ENCODE measurements at regions not wholly inside any gene's neighbourhood (a gene's known extent, or its start where the extent isn't known, plus 50 kb on each side); places are given as distances from the start of the nearest gene placed in this dataset.

DNA sequence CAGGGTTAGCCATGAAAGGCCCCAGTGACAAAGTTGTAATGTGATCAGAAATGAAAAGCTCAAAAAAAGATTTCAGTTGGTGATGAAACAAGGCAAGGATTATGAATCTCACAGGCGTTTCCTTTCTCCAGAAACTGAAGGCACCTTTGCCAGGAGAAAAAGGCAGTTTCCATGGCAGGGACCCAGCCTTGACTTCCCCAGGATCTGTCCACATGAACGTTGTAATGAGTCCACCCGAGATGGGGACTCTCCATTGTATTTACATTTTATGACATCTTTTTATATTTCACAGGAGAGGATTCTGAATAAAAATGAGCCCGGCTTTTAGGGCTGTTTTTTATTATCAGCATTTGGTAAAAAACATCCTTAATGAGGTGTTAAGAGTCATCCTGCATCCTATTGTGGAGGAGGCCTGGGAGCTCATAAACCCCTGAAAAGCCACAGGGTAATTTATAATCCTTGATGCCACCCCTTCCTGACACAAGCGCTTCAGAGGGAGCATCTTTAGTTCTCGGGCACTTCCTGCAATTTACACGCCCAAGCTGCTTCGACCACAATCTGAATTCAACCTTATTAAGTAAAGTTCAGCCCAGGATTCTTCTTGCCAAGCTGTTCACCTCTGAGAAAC is 74.1 kb upstream of the SALL4 start:
- DNase-seq (ENCODE audit: low spot score), result no peak

DNA sequence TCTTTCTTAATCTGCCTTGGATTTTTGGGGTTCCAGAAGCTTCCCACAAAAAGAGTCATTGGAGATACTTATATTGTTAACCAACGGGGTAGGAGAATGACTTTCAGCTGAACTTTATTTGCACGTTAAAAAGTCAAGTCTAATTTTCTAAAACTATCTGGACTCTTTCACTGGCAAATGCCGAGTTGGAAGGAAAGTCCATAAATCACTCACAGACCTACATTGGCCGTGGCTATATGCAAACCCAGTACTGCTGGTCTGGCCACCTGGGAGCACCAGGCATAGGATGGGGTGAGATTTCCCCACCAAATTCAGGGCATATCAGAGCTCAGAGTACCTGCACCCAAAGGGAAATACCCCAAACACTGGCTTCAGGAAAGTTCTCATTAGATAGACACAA is 71.3 kb upstream of the SALL4 start:
- DNase-seq (ENCODE audit: low spot score), result no peak

DNA sequence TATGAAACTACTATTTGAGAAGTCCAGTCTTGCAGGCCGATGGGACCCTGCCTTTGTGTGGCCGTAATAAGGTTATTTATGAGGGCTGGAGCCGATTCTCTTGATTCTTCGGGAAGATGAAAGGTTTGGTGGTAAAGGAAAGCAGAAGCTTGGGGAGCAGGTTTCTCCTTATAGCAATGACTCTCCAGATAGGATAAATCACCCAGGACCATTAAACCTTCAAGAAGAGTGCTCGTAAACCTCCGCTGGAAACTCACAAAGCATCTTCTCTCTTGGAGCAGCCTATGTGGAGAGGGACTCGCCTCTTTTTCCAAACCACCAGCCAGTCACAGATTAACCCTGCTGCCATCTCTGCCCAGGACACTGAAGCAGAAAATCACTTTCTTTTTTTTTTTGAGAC is 69.6 kb upstream of the SALL4 start:
- no peak for DNase-seq (ENCODE audit: low spot score)

DNA sequence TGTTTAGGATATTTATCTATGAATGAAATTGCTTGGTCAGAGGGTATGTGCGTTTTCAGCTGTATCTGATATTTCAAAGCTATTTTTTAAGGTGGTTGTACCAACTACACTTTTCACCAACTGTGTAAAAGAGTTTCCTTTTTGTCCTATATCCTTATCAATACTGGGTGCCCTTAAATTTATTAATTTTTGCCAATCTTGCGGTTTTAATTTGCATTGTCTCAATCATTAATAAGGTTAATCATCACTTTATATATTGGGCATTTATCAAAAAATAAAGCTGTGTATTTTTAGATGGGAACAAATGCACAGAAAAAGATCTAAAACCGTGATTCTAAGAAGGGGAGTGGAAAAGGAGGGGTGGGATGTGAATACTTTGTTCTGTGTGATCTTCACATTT is 66.7 kb upstream of the SALL4 start:
- no peak for DNase-seq (ENCODE audit: low spot score)

DNA sequence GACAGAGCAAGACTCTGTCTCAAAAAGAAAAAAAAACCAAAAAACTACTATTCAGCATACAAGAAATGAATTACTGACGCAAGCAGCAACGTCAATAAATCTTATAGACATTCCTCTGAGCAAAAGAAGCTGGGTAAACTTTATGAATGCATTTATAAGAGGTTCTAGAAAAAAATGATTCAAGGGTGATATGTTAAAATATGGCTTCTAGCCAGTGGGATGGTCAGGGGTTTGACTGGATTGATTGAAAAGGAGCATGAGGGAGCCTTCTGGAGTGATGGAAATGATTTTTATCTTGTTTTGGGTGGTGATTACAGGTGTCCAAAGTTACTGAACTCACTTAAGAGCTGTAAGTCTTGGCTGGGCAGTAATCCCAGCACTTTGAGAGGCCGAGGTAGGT is 64.9 kb upstream of the SALL4 start:
- DNase-seq (ENCODE audit: low spot score), result no peak

DNA sequence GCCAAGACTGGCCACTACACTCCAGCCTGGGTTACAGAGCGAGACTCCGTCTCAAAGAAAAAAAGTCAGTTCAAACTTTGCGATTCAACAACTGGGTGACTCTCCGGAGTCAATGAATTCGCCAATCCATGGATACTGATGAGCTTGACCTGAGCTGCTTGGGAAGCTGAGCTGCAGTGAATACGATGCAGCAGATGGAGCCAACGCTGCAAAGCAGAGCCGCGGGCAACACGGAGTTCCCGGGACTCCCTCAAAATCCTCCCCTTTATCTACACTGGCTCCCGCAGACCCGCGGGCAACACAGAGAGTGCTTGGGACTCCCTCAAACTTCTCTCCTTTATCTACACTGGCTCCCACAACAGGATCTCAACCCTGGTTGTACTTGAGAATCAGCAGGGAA is 62.6 kb upstream of the SALL4 start:
- no peak for DNase-seq (ENCODE audit: low spot score)

DNA sequence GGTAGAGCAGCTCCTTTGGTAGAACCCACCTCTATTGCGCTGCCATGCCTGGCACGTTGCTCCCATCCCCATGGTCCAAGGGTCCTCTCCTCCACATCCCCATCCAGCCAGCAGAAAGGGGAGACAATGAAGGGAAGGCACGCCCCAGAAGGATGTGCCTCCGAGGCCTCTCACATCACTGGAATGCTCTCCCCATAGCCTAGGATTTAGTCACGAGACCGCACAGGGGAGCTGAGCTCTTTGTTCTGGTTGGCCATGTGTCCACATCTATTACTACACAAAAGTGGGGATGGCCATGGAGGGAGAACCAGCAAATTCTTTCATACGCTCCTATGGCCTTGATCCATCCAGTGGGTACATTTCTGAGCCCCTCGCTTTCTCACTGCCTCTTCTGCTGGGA is 60.5 kb upstream of the SALL4 start:
- no peak for DNase-seq (ENCODE audit: low spot score)

DNA sequence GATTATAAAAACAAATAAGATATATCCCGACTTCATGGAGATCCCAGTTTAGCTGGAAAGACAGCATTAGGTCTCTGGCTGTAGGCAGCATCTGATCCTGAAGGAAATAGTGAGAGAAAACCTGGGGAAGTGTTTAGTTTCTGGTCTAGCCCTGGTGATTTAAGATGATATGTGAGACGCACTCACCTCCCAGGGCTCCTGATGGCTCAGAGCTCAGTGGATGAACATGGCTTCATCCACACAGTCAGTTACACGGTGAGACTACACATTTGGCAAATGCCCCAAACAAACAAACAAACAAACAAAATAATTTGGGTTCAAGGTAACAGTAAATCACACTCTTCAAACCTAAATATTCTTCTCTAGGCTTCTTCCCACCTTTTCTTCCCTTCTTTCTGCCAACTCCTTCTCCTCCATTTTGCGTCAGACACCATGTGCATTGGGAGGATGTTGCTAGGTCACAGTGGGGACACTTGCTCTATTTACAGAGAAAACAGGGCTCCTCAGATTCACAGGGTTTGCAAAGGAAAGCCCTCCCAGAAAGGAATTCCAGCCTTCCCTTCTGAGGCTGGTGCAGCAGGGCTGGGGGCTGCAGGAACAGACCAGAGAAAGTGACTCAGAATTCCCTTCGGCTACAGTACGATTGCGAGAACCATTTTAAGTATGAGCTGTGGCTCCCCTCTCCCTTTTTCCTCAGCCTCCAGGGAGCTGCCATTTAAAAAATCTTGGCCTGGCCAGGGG is 59.6 kb upstream of the SALL4 start:
- DNase-seq (ENCODE audit: low spot score), result no peak

DNA sequence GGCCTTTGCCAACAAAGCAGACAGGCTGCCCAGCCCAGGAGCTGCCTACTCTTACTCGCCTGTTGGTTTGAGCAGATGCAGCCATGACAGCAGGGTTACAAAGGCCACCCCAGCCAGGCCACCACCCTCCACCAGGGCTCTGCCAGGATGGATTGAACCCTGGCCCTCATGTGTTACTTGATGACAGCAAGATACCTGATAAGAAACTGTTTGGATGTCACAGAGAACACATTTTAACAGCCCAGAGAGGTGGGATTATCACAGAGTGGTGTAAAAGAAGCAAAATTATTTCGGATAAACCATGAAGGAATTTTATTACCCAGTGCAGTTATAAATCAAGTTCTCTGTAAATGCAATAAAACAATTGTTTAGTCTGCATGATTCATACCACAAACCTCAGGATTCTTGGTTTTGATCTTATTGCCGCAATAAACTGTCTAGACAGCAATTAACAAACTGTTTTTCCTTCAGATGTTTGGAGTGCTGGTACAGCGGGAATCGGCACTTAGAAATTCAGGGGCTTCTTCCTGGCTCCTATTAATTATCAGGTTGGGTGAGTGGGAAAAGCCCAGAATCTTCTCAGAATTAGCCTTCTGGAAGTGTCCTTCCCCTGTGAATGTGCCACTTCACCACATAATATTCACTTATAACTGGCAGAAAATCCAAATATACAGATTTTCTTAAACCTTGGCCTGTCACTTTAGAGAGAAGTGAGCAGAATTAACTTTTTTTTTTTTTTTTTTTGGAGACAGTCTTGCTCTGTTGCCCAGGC is 58.0 kb upstream of the SALL4 start:
- peak; percentile 17 for DNase-seq (ENCODE audit: low spot score)

DNA sequence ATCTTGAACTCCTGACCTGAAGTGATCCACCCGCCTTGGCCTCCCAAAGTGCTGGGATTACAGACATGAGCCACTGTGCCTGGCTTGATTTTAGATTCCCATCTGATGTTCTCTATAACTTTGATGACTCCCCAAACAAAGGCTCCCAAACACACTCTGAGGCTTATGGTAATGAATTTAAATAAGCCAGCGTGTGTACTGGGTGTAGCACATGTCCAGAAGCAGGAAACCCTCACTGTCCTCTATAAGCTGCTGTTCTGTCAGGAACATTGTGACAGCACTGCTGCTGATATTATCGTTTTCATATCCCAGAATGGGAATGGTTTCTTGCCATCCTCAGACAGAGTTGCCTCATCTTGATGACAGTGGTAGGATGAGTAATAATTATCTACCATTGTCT is 54.1 kb upstream of the SALL4 start:
- DNase-seq (ENCODE audit: low spot score), result no peak

DNA sequence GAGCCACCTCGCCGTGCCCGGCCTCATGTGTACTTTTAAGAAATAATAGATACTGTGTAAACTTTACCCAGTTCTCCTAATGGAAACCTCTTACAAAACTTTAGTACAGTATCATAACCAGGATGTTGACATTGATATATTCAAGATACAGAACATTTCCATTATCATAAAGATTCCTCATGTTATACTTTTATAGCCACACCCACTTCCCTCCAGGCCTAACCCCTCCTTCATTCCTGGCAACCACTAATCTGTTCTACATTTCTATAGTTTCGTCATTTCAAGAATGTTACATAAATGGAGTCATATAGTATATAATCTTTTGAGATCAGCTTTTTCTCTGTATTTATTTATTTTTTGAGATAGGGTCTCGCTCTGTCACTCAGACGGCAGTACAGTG is 52.6 kb upstream of the SALL4 start:
- no peak for DNase-seq (ENCODE audit: low spot score)
